HG03095 (cell line): ENCODE measurements at regions not wholly inside any gene's neighbourhood (a gene's known extent, or its start where the extent isn't known, plus 50 kb on each side); places are given as distances from the start of the nearest gene placed in this dataset.
"Not testable (repeated sequence)": the region's sequence is repeated elsewhere in the genome, so short reads cannot be mapped to it uniquely, and the experiment has no call there.

Experiments used
- ATAC-seq: cut with Tn5 transposase; IDR thresholded peaks from one replicate; pipeline ENCODE4 v1.9.1; 2021; ENCODE audit warnings: moderate library complexity; ENCODE audit not compliant: unreplicated experiment

- ATAC-seq = no peak
These were observed 379.7 kb upstream of the FAT1 start for GRCh38 chr4:187103351-187103750.

- no peak for ATAC-seq
These were observed 385.2 kb upstream of the FAT1 start for GRCh38 chr4:187108845-187109244.

- ATAC-seq = no peak
These were observed 386.0 kb upstream of the FAT1 start for GRCh38 chr4:187109636-187110035.

GRCh38 chr4:187118166-187118565 lies 394.5 kb upstream of the FAT1 start:
- ATAC-seq = no peak

GRCh38 chr4:187118602-187119120 lies 395.0 kb upstream of the FAT1 start:
- no peak for ATAC-seq

GRCh38 chr4:187124331-187124730 lies 400.7 kb upstream of the FAT1 start:
- no peak for ATAC-seq

GRCh38 chr4:187125062-187125461 lies 401.4 kb upstream of the FAT1 start:
- ATAC-seq = no peak

- ATAC-seq = no peak
These were observed 403.8 kb upstream of the FAT1 start for GRCh38 chr4:187127456-187127855.

- no peak for ATAC-seq
These were observed 404.6 kb upstream of the FAT1 start for GRCh38 chr4:187128222-187128621.

GRCh38 chr4:187128976-187129375 lies 405.3 kb upstream of the FAT1 start:
- no peak for ATAC-seq

- ATAC-seq = not testable (repeated sequence)
These were observed 408.2 kb upstream of the FAT1 start for GRCh38 chr4:187131826-187132225.

GRCh38 chr4:187135878-187136277 lies 412.2 kb upstream of the FAT1 start:
- no peak for ATAC-seq

- no peak for ATAC-seq
These were observed 415.5 kb upstream of the FAT1 start for GRCh38 chr4:187139141-187139540.

- ATAC-seq = no peak
These were observed 417.4 kb upstream of the FAT1 start for GRCh38 chr4:187141101-187141500.

GRCh38 chr4:187149229-187149945 lies 425.7 kb upstream of the FAT1 start:
- no peak for ATAC-seq

GRCh38 chr4:187157380-187157958 lies 433.8 kb upstream of the FAT1 start:
- ATAC-seq = no peak

GRCh38 chr4:187158003-187158402 lies 434.3 kb upstream of the FAT1 start:
- ATAC-seq = no peak

GRCh38 chr4:187160486-187160885 lies 436.8 kb upstream of the FAT1 start:
- no peak for ATAC-seq

GRCh38 chr4:187166886-187167512 lies 443.3 kb upstream of the FAT1 start:
- no peak for ATAC-seq

GRCh38 chr4:187171706-187172339 lies 448.2 kb upstream of the FAT1 start:
- no peak for ATAC-seq

GRCh38 chr4:187172340-187172761 lies 448.7 kb upstream of the FAT1 start:
- no peak for ATAC-seq

GRCh38 chr4:187174749-187175148 lies 451.1 kb upstream of the FAT1 start:
- ATAC-seq = no peak
